Dermis blood vessel endothelial cell (primary cell): ENCODE measurements at regions not wholly inside any gene's neighbourhood (a gene's known extent, or its start where the extent isn't known, plus 50 kb on each side); places are given as distances from the start of the nearest gene placed in this dataset.
"Not testable (repeated sequence)": the region's sequence is repeated elsewhere in the genome, so short reads cannot be mapped to it uniquely, and the experiment has no call there.

Experiments
- DNase-seq: peaks from one replicate; pipeline ENCODE4 v3.0.0; 2010

DNA sequence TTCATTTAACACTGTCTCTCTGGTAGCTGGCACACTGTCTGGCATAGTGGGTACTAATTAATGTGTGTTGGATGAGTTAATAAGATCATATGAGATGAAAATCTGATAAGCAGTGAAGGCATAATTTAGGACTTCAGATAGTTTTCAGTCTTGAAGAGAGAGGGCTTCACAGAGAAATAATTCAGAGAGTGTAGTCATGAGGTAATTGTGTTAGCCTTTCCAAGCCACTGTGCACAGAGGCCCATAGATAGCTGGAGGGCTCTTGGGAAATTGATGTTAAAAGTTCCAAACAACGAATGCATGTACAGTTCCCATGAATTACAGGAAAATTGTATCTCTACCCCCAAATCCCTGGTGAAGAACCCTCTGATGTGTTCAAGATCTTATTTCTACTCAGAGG, 133.8 kb upstream of the HMGA2 start:
- DNase-seq, result no peak

DNA sequence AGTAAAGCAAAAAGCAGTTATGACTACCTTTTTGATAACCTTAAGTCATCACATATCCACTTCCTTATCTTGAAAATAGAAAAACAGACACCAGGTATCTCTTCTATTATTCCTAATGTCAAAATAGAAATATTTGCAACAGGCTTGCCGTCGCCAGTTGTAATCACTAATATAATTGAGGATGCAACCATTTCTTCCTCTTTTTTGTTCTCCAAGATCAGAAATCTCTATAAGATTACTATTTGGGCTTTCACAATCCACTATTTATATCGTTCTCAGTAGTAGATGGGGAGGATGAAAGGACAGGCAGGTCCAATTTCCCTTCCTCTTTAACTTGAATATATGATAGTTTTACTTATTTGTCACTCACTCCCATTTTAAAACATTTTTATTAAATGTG, 130.2 kb upstream of the HMGA2 start:
- no peak for DNase-seq

DNA sequence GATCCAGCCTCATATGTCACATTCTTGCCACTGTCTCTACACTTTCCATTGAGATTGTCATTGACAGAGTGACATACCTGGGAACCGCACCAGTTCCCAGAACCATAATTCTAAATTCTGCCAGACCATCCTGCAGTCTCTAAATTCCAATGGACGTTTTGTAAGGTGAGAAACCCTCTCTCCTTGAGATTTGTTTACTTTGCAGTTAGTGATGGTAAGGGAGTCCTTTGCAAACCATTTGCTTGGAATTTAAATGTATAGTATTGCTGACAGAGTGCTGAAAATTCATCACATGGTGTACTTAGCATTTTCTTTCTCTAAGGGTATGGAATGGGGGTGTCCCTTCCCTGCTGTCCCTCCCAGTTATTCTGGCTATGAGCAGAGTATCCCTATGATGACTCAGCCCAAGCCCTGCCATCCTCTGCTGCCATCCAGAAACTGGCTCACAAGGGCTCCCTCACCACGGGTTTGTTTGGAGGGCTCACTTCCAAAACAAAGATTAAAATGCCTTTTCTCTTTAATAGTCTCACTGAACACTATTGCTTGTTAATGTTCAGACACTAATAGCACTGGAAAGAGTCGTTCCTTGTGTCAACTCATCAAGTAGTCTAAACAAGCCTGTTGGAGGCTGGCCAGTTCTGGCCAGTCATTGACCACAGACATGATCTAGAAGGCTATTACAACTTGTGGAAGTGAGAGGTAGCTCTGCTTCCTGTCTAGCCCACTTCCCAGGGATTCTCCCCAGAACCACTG, 129.0 kb upstream of the HMGA2 start:
- peak; percentile 87 for DNase-seq

DNA sequence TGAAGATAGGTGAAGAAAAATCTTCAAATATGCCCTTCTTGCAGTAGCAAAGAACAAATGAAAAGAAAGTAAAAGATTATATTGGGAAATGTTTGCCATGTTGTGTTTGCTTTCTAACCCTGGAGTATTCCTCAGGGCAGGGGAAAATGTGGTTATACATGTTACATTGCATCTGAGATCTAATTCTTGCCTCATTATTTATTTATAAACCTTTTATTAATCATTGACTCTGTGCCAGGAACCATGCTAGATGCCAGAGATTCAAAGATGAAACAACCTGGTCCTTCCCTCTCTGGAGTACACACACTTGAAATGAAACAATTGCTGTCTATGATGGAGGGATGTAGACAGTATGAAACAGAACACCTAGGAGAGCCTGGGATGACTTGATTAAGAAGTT, 128.1 kb upstream of the HMGA2 start:
- no peak for DNase-seq

DNA sequence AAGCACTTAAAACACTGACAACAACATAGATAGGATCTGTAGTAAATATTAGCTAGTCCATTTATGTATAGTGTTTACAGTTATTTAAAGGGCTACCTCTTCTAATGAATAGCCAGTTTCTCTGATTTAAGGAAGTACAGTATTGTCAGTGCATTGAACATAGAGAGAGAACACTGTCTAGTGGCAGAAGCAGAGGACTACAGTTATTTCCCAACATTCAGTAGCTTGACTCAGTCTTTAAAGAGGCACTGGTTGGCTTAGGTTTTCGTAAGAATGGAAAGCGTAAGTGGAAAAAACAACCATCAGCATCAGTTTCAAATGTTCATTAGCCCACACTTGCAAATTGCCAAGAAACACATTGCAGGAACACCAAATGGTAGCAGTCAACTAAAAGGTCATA, 125.0 kb upstream of the HMGA2 start:
- DNase-seq, result peak; percentile 42

DNA sequence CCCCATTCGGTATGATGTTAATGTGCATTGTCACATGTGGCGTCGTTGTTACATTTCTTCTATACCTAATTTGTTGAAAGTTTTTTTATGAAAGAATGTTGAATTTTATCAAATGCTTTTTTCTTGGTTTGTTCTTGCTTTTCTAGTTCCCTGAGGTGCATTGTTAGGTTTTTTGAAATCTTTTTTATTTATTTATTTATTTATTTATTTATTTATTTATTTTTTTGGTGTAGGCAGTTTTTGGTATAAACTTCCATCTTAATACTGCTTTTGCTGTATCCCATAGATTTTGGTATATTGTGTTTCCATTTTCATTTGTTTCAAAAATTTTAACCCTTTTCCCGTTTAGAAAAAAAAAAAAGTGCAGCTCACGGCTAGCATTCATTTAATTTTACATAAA, 121.1 kb upstream of the HMGA2 start:
- no peak for DNase-seq

DNA sequence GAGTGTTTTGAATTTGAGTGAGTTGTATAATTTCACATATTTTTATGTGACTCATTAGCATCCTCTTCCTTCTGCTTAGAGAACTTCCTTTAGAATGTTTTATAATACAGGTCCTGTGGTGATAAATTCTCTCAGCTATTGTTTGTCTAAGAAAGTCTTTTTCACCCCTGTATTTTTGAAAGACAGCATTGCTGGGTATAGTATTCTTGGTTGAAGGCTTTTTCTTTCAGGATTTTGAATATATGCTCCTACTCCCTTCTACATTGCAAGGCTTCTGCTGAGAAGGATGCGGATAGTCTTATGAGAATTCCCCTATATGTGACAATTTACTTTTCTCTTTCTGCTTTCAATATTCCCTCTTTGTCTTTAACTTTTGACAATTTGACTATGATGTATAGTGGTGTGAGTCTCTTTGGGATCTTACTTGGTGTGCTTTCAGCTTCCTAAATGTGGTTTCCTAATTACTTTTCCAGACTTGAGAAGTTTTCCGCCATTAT, 118.9 kb upstream of the HMGA2 start:
- no peak for DNase-seq

DNA sequence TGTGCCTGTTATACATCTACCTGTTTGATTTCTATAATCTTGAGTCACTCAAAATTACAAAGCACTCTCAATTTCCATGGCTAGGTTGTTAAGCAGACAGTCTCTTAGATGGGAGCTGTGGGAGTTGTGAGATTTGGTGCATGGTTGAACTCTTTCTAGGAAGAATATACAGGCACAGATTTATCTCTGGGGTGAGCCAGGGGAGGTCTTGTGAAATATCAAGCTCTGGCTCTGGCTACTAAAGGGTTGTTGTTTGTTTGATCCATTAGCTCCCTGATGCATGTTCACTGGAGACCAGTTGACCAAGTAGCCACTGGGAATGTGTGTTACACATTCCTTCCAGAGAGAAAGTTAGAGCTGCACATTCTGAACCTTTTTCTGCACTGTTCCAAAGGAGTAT, 117.2 kb upstream of the HMGA2 start:
- no peak for DNase-seq

DNA sequence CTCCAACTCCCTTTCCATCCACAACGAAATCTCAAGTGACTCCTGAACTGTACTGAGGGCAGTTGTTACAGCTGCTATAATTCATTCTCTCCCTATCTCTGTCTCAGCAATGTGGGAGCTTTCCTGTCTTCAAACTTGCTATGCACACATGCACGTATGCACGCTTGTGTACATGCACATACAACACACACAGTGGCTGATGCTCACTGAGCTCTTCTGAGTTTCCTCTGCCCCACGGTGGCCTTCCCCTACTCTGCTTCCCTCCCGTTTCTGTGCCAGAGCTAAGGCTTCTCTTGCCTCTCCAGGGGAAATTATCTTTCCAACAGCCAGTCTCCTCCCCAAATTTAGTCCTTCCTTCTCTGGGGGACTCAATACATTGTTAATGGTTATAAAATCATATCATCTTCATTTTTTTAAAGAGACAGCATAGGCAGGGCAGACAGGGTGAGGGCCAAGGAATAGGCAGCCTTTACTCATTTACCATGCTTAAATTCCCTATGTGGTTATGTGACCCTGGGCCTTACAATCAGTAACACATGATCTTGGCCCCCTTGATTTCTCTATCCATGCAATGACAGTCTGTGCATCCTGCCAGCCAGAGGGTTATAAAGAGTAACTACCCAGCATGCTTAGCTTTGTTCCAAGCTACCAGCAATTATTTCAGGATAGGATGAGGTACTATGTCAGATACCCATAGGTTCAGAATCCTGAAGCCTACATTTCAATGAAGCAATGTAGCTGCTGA, 111.9 kb upstream of the HMGA2 start:
- no peak for DNase-seq

DNA sequence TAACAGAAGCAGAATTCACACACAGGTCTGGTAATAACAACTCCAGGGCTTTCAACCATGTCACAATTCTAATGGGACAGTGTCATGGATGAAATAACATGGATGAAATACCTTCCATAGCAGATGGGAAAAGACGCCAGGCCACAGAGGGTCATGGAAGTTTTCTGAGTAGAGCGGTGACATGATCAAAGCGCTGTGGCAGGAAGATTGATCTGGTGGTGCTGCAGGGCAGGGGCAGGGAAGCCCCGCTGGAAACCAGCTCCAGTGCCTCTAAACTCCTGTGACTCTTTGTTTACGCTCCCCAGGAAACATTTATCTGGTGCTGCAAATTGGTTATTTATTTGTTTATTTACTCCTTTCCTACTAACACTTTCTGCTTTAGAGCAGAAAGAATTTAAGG, 108.3 kb upstream of the HMGA2 start:
- DNase-seq, result no peak

DNA sequence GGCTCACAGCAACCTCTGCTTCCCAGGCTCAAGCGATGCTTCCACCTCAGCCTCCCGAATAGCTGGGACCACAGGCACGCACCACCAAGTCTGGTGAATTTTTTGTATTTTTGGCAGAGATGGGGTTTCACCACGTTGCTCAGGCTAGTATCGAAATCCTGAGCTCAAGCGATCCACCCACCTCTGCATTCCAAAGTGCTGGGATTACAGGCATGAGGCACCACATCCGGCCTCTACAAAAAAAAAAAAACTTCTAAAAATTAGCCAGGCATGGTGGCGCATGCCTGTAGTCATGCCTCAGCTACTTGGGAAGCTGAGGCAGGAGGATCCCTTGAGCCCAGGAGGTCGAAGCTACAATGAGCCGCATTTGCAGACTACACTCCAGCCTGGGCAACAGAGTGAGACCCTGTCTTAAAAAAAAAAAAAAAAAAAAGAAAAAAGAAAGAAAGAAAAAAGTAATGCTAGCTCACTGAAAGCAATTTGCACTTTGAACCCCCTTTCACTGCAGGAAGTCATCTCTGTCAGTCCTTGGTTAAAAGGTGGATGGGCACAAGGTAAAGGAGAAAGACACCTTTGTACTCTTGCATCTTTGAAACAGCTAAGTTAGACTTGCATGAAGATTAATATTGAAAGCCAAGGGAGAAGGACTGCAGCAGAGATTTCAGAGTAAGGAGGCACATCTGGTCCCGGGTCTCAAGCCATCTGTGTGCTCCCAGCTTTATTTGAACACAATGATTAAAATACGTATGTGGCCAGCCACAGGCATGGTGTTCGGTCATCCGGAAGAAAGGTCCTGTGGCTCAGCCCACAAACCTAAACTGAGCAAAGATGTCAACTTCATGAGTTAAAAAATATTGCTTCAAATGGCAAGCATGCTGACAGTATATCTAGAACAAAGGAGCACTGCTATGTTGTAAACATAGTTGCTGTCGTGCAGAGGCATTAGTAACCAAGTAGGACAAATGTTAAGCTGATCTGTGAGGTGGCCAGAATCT, 103.8 kb upstream of the HMGA2 start:
- DNase-seq, result no peak

DNA sequence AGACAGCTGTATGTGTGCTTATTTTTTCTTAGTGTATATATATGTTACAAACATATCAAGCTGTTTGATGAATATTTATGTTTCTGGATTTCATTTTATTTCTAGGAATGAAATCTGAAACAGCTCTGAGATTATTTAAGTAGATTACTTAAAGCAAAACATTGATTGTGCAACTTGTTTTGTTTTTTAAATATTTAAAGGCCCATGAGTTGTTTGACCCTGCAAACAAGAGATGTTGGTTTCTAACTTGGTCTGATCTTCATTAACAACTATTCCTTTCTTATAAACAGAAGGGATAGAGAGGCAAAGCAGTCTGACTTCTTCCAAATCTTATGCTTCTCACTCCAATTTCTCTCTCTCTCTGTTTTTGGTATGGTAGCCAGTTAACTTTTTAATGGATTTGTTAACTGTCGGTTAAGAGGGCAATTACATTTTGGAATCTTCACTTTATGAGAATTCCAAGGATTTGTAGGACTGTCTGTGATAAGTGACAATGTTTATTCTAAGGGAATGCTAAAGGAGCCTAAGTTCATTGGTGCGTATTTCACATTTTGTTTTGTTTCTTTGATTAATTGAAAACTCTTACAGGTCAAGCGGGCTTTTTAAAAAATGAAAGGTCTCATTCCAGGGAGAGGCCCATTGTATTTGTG, 102.6 kb upstream of the HMGA2 start:
- no peak for DNase-seq

DNA sequence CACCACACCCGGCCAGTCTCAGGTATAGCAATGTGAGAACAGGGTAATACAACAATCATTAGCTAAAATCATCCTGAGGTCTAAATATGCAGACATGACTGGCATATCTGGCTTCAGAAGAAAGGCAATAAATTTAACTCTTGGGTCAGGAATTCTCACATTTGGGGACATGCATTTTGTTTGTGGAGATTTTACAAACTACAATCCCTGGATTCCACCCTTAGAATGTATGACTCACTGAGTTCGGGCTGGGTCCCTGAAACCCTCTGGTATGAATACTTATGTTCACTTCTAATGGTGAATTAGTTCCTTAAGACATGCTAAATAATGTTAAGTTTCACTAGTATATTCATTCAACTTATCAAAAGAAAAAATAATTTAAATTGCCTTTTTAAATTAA, 98.9 kb upstream of the HMGA2 start:
- DNase-seq, result no peak

DNA sequence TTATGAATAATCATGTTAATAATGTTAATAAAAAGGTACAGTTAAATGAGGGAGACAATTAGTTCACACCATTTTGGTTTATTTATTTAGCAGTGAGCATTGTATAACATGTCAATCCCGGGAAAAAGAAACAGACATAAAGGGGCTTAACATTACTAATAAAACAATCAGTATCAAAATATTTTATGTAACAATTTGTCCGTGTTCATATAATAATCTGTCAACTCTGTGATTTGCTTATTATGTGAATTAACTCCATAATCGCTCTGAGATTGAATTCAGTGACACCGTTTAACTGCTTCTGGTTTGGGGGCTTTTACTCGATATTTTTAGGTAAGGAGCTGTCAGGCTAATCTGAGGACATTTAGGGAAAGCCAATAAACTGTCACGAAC, 95.8 kb upstream of the HMGA2 start:
- no peak for DNase-seq

DNA sequence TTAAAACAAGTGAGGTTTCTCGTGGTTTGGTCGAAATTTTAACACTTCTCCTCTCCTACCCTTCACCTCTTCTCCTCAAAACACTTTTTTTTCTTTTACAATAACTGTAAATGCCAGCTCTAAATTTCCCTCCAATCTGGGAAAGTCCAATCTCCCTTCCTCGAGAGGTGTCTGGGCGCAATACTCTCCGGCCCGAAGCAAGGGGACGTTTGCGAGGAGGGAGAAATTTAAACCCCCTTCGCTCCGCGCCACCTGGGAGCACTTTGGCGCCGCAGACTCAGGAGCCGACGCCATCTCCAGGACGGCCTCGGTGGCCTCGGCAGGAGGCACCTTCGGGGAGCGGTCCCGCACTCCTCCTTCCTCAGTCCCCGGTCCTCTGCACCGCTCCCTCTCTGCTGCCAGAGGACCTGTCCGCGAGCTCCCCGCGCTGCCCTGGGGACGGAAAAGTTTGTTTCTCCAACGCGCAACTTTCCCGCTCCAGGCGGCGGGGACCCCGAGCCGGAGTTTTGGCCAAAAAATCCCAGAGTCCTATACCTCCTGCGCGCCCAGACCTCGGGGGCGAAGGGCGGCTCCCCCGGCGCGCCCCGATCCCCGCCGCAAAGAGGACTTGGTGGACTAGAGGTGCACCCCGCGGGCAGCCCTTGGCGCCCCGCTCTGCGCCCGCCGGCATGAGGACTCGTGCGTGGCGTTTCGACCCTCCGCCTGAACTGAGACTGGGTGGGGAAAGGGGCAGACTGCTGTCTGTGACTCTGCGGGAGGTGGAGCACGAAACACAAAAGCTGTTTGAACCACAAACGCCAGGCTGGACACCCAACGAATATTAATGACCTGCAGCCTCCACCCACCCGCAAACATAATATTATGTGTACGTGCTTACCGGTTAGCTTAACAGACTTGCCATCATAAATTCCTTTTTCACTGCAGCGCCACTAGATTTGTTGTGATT, 95.2 kb upstream of the HMGA2 start:
- DNase-seq, result peak; percentile 37

DNA sequence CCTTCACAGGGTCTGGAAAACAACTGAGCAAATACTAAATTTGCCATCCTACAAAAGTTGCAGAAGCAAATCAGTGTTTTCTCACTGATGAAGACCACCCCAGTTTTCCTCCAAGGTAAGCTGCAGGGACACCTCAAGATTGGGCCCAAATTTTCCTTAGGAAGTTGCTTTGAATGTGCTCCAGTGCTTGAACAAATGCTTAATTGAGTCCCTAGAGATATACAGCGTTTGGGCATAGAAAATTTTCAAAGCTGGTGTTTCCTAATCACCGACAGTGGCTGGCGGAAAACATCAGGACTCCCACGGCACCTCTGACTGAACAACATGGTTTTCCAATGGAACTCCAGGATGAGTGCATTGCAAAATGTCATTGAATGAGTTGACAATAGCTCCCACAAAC, 92.5 kb upstream of the HMGA2 start:
- no peak for DNase-seq

DNA sequence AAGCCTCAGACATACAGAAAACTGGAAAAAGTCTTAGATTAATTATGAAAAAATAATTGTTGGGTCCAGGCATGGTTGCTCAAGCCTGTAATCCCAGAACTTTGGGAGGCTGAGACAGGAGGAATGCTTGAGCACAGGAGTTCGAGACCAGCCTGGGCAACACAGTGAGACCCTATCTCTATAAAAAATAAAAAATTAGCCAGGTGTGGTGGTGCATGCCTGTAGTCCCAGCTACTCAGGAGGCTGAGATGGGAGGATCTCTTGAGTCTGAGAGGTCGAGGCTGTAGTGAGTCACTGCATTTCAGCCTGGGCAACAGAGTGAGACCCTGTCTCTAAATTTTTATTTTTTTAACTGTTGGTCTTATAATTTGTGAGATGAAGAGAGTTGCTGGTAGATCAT, 90.6 kb upstream of the HMGA2 start:
- not testable (repeated sequence) for DNase-seq

DNA sequence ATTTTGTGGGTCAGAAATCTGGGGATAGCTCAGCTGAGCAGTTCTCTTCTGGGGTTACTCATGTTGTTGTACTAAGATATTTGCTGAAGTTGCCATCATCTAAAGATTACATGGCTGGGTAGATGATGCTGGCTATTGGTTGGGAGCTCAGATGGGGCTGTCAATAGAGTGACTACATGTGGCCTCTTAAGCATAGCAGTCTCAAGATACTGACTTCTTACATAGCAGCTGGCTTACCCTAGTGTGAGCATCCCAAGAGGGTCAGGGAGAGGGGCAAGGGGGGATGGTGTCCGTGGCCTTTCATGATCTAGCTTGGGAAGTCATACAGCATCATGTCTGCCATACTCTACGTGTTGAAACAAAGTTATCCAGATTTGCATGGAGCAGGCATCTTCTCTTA, 90.1 kb upstream of the HMGA2 start:
- DNase-seq, result no peak

DNA sequence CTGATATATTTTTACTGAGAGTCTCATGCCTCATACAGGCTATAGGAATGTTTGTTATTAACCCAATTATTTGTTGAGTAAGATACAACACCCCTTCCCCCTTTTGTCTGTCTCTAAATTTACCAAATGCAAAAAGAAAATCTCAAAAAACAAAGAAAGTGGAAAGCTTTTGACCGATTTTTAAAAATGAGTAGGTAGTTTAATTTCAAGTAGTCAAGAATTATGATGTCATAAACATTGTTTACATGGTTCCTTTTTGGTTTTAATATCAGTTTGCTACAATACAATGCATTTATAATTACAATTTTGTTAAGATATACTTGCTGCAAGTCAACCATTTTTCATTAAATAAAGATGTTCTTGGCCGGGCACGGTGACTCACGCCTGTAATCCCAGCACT, 84.7 kb upstream of the HMGA2 start:
- DNase-seq, result no peak

DNA sequence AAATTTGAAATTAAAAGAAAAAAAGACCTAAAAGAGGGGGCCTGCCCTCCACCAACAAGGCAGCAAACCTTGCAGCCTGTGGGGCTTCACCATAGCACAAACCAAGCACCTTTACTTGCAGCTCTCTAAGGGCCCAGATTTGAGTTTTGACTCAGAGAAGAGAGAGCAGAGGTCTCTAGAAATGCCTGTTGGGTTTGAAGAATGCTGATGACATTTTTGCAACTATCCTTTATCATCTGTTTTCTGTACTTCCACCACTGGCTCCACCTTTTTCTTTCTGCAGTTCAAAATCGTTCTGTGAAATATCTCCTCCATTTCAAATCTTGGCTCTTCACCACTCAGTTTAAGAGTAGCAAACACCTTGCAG, 83.8 kb upstream of the HMGA2 start:
- no peak for DNase-seq

DNA sequence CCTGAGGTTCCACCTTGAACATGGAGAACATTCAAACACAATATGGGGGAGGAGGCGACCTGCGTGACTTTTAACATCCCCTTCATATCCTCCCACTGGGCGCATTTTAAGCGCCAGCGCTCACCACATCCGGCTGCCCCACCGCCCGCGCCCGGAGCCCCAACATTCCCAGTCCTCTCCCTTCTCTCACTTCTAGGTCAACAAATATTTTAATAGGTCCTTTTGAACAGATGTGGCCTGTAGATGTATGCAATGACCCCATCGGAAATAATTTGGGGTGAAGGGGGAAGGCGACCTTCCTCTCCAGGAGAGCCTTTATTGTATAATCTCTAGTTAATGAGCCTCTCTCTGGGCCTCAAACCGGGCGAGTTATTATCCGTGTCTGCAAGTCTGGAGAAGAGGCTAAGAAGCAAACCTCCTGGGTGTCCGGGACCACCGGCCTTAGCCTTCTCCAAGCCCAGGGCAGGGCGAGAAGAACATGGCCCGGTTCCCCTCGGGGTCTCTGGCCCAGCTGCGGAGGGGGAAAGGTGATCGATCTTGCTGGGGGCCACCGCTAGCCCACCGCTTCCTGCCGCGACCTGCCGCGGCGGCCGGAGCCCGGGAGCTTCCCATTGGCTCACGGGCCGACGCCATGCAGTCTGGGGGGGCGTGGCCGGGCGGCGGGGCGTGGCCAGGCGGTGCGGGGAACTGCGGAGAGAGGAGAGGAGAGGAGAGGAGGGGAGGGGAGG, 83.2 kb upstream of the HMGA2 start:
- peak; percentile 89 for DNase-seq
